Nephron (organoid): ENCODE measurements at regions not wholly inside any gene's neighbourhood (a gene's known extent, or its start where the extent isn't known, plus 50 kb on each side); places are given as distances from the start of the nearest gene placed in this dataset.

Experiments
- H3K27ac Mint-ChIP-seq, 3 experiments: 2 replicates each; pipeline ENCODE4 v1.8.0; 2020; ENCODE audit warnings: mixed read lengths in 3 of 3, mild to moderate bottlenecking in 2 of 3, moderate library complexity in 1 of 3
- H3K27me3 Mint-ChIP-seq: 2 replicates; pipeline ENCODE4 v1.8.0; 2021; ENCODE audit warnings: low read depth, mild to moderate bottlenecking, moderate library complexity, mixed read lengths
- H3K36me3 Mint-ChIP-seq: 2 replicates; pipeline ENCODE4 v1.8.0; 2020; ENCODE audit warnings: low read depth, mixed read lengths
- H3K4me1 Mint-ChIP-seq: 2 replicates; pipeline ENCODE4 v1.8.0; 2020; ENCODE audit warnings: mixed read lengths
- H3K4me3 Mint-ChIP-seq, 3 experiments: 2 replicates each; pipeline ENCODE4 v1.8.0; 2020; ENCODE audit warnings: mild to moderate bottlenecking in 3 of 3, mixed read lengths in 3 of 3, moderate library complexity in 2 of 3
- H3K9me3 Mint-ChIP-seq: 2 replicates; pipeline ENCODE4 v1.8.0; 2020; ENCODE audit warnings: mixed read lengths
- CTCF ChIP-seq, 3 experiments: fragments of 200-600 bp; sonication (generic); IDR thresholded peaks; one replicate each; pipeline ENCODE4 v1.5.0; 2021; ENCODE audit warnings: antibody characterized with exemption in 3 of 3; ENCODE audit not compliant: unreplicated experiment in 3 of 3

- Mint-ChIP-seq H3K4me1 (peaks cover 40% of the 10 kb centered on the region), H3K36me3 (no peaks in the 10 kb centered on the region), H3K4me3 (peak overlapping the region; percentile 29 to 67 (median 39)), H3K27me3 (peaks cover 3% of the 10 kb centered on the region), H3K27ac (peak overlapping the region; percentile 17 to 61 (median 21)), H3K9me3 (no peaks in the 10 kb centered on the region)
- TF ChIP-seq CTCF (IDR thresholded peaks at IDR 0.05; ENCODE audit: unreplicated experiment in 3 of 3) = no peak
These were observed 55.3 kb upstream of the BTN3A2 start for GRCh38 chr6:26309731-26310142.

- no peaks in the 10 kb centered on the region for H3K36me3 Mint-ChIP-seq
- peak overlapping the region in 1 of 3 experiments; percentile 31 for H3K27ac Mint-ChIP-seq
- peak overlapping the region; percentile 86 to 94 (median 87) for H3K4me3 Mint-ChIP-seq
- no peaks in the 10 kb centered on the region for H3K9me3 Mint-ChIP-seq
- H3K4me1 Mint-ChIP-seq = peaks cover 35% of the 10 kb centered on the region
- TF ChIP-seq CTCF (IDR thresholded peaks at IDR 0.05; ENCODE audit: unreplicated experiment in 3 of 3) = no peak
- peaks cover 3% of the 10 kb centered on the region for H3K27me3 Mint-ChIP-seq
These were observed 54.0 kb upstream of the BTN3A2 start for GRCh38 chr6:26311012-26311384.

- H3K27me3 Mint-ChIP-seq = peaks cover 3% of the 10 kb centered on the region
- peaks cover 35% of the 10 kb centered on the region for H3K4me1 Mint-ChIP-seq
- no peaks in the 10 kb centered on the region for H3K36me3 Mint-ChIP-seq
- no peaks in the 10 kb centered on the region for H3K9me3 Mint-ChIP-seq
- peak overlapping the region; percentile 27 to 50 (median 31) for H3K27ac Mint-ChIP-seq
- H3K4me3 Mint-ChIP-seq = peak overlapping the region; percentile 86 to 94 (median 87)
- peak in 1 of 3 experiments; percentile 10 for TF ChIP-seq CTCF (IDR thresholded peaks at IDR 0.05; ENCODE audit: unreplicated experiment in 3 of 3)
These were observed 53.5 kb upstream of the BTN3A2 start for GRCh38 chr6:26311385-26312095.

GRCh38 chr6:26312096-26312463, 52.9 kb upstream of the BTN3A2 start:
- Mint-ChIP-seq H3K4me1 (peaks cover 35% of the 10 kb centered on the region), H3K27me3 (peaks cover 3% of the 10 kb centered on the region), H3K36me3 (no peaks in the 10 kb centered on the region), H3K27ac (peak overlapping the region; percentile 27 to 50 (median 31)), H3K9me3 (no peaks in the 10 kb centered on the region), H3K4me3 (peak overlapping the region; percentile 86 to 94 (median 87))
- TF ChIP-seq CTCF (IDR thresholded peaks at IDR 0.05; ENCODE audit: unreplicated experiment in 3 of 3) = no peak

GRCh38 chr6:26312501-26313397, 52.2 kb upstream of the BTN3A2 start:
- Mint-ChIP-seq H3K4me1 (peaks cover 38% of the 10 kb centered on the region), H3K4me3 (peak overlapping the region; percentile 86 to 94 (median 87)), H3K27me3 (no peaks in the 10 kb centered on the region), H3K27ac (peak overlapping the region; percentile 27 to 50 (median 31)), H3K36me3 (no peaks in the 10 kb centered on the region), H3K9me3 (no peaks in the 10 kb centered on the region)
- TF ChIP-seq CTCF (IDR thresholded peaks at IDR 0.05; ENCODE audit: unreplicated experiment in 3 of 3) = no peak
